Stimulated activated CD8-positive, alpha-beta memory T cell treated with anti-CD3 and anti-CD28 coated beads, Interleukin-2, amount 100 ng/mL, for 1 hour (primary cell): ENCODE measurements at regions not wholly inside any gene's neighbourhood (a gene's known extent, or its start where the extent isn't known, plus 50 kb on each side); places are given as distances from the start of the nearest gene placed in this dataset.

Experiments used
- DNase-seq, 2 donors: peaks; one replicate each; pipeline ENCODE4 v3.0.0-alpha.2; 2020; ENCODE audit warnings: low read depth in 2 of 2

DNA sequence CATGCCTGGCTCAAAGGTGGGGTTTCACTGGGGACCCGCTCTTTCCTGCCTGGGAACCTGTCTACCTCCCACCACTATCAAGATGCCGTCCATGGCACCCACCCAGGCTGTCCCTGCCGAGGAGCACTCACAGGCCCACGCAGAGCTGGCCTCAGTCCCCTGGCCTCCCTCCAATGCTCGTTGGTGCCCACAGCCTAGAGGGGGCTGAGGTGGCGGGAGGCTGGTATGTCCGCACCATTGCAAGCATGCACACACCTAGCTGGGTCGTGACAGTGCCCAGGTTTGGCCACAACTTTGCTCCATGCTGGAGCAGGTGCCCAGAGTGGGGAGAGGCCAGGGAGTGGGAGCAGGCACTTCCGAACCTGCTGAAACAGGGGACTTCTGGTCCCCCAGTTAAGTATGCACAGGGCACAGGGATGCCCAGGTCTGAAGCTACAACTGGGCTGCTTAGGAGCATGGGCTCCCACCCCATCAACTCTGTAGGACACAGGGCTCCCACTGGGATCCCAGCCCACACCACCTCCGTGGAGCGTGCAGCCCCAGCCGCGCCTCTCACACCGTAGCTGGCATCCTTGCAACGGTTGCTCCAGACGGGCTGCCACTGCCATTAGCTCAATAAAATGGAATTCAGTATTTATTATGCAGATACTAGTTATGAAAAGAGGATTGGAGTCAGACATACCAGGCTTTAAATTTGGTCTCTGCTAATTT is 1376.1 kb upstream of the TENM3 start:
- DNase-seq, result no peak

DNA sequence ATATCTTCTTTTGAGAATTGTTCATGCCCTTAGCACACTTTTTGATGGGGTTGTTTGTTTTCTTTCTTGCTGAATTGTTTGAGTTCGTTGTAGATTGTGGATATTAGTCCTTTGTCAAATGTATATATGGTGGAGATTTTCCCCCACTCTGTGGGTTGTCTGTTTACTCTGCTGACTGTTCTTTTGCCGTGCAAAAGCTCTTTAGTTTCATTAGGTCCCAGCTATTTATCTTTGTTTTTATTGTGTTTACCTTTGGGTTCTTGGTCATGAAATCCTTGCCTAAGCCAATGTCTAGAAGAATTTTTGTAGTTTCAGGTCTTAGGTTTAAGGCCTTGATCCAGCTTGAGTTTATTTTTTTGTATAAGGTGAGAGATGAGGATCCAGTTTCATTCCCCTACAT is 1372.6 kb upstream of the TENM3 start:
- no peak for DNase-seq

DNA sequence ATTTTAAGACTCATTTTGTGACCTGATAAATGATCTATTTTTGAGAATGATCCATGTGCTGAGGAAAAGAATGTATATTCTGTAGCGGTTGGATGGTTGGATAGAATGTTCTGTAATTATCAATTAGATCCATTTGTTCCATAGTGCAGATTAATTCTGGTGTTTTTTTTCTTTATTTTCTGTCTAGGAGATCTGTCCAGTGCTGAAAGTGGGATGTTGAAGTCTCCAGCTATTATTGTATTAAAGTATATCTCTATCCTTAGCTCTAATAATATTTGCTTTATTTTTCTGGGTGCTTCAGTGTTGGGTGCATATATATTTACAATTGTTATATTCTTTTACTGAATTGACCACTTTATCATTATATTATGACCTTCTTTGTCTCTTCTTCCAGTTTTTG is 1344.9 kb upstream of the TENM3 start:
- DNase-seq, result no peak

DNA sequence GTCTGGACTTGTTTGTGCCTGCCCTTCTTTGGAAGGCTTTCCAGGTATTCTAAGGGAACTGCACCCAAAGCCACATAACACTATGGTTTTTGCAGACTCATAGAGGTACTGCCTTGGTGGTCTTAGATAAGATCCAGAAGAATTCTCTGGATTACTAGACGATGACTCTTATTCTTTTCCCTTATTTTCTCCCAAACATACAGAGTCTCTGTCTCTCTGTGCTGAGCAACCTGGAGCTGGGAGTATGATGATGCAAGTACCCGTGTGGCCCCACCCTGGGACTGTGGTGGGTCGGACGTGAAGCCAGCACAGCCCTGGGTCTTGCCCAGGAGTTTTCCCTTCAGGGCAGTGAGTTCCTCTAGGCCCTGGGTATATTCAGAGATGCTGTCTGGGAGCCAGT is 1342.4 kb upstream of the TENM3 start:
- no peak for DNase-seq

DNA sequence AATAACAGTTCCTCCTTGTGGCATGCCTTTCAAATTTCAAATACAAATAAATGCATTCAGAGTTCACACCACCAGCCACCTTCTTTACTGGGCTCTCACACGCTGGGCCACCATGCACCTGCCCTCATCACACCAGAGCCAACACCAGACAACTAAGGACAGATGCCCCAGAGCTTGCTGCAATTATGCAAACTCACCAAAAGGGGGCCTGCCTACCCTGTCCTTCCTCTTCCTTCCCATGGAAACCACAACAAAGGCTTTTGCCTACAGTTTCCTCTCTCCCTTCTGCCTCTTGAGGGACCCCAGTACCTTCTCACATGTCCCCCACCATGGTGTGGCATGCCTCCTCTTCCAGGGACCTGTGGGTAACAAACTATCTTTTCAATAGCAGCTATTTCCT is 1333.9 kb upstream of the TENM3 start:
- DNase-seq, result no peak

DNA sequence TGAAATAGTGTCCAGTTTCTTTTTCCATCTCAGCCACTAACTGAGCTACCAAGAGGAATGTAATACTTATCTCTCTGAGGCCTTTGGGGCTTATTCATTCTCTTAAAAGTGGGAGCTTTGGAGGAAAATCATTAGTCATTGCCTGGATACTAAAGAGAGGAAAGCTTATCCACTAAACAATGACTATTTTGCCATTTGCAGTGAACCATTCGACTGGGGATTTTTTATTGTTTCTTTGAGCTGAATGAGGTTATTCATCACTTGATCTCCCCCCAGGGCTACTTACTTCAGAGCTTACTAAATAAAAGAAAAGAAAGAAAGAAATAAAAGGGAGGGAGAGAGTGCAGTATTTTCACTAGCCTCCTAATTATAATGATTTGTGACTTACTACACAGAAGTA is 1329.5 kb upstream of the TENM3 start:
- no peak for DNase-seq

DNA sequence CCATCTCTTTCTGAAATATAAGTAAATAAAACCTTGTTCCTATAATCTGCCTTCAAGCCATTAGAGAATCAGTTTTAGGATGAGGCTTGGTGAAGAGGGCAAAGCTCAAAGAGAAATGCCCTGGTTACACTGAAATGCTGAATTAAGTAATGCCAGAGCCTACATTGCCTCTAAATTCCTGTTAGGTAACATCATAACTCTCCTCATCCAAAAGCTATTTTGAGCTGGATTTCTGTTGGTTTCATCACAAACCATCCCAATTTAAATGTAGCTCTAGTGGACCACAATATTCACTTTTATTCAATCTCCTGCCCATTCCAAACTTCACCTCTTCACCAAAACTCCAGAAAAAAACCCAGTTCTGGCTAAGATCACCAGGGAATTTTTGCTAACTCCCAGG is 1319.7 kb upstream of the TENM3 start:
- DNase-seq, result no peak

DNA sequence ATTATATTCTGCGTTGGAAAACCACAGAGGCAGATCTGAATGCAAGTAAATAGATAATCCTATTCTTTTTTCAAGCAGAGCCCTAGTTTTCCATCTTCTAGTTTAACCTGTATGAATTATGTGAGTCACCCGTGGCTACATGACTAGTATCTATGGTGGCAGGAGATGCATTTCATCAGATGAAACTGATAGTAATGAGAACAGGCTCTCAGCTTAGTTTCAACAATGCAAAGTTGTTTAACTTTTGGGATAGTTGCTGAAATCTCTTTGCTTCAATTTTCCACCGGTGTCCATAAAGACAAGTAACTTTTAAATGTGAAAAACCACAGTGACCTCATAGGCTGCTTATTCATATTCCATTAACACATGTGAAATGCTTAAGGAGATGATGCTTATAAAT is 1317.4 kb upstream of the TENM3 start:
- no peak for DNase-seq

DNA sequence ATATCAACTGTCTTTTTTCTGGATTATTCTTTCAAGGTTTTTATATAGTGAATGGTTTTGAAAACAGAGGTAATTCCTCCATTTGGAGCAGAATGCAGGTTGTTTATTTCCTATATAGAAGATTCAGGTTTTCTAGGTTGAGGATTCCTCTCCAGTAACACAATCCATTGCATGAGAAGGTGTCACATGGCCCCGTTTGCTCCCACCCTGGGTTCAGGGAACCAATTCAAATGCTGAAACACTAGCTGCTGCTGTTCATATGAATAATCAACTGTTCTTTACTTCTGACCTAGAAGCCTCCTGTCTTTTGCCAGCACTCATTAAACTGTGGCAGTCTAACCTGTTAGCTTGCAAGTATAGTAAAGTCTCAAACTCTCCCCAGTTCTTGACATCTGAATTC is 1316.9 kb upstream of the TENM3 start:
- DNase-seq, result no peak

DNA sequence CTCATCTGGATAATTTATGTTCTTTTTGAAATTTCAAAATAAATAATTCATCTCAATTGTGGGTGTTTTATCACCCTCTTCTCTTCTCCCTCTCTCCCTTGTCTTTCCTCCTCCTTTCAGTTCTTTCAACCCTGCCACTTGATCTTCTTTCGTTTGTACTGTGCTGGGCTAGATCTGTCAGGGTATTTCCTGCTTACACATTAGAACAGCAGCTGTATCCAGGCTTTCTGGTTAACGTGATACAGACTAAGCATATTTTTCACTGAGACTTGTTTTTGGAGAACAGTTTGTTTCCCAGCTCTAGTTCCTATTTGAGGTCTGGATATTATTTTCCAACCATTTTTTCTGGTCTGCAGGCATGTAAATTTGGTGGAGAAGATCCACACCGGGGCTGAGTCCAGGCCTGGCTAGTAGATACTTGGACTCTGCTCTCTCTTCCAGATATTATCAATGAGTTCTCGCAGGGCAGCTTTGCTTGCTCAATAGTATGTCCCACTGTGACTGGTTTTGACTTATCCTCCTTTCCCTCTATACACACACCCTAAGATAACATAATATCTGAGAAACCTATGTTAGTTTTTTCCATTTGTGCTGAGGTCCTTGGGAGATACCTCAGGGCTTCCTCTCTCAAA is 1310.7 kb upstream of the TENM3 start:
- no peak for DNase-seq

DNA sequence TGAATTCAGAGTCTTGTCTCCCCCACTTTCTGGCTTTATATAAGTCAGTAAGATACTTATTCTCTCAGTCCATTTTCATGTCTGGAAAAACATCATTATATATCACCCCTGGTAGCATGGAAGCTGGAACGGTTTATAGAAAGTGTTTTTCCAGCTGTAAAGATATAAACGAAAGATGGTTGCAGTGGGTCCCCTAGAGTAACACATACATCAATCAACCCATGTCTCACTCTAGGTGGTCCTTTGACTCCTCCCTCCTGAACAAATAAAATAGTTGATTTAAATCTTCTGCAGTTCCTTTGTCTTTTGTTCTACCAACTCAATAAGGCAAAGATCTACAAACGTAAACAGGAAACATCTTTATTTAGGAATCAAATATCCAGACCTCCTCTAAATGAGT is 1306.1 kb upstream of the TENM3 start:
- no peak for DNase-seq

DNA sequence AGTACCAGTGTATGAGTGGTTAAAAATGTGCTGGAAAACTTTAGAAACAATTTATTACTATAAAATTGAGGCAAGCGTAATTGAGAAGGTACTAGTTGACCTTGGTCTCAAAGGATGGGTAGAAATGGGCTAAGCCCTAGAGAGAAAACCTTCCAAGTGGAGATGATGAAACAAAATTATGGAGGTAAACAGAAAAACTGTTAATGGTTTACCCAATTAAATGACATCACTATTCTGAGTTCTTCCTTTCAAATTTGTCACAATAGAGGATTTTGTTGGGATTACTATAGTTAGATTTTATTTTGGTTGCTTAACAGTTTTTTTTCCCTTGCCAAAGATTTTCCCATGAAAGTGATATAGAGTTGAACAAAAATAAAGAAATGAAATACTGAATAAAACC is 1302.5 kb upstream of the TENM3 start:
- no peak for DNase-seq

DNA sequence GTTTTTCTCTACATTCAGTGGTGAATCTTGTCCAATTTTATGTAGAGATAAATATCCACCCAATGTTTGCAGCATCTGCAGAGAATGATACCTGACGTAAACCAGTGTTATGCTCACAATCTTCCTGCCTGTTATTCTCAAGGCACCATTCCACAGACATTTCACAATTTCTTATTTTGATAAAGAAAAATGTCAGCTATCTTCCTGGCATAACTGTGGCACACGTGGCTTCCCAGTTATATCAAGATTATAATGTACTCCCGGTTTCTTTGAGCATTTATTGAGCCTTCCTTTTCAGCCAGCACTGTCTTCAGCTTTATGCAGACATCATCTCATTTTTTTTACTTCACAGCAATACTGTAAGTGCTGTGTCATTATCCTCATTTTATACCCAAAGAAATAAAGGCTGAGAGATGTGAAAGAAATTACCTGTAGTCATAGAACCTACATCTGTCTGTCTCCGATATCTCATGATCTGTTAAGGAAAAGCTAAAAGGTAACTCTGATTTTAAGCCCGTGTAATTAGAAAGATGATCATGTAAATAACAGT is 1300.8 kb upstream of the TENM3 start:
- no peak for DNase-seq

DNA sequence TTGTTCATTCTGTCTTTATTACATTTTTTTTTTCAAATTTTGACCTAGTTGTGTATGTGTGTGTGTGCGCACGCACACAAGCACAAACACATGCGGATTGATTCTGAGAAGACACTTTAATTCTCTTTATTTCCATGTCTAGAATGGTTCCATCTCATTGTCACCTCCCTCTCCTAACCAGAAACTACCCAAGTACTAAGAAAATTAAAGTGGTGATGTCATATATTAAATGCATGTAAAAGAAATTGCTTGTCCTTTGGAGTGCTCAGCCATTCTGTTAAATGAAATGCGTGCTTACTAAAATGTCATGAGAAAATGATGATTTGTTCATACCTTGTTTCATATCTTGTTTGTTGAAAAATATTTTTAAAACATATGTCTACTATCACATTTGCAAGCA is 1297.0 kb upstream of the TENM3 start:
- DNase-seq, result no peak

DNA sequence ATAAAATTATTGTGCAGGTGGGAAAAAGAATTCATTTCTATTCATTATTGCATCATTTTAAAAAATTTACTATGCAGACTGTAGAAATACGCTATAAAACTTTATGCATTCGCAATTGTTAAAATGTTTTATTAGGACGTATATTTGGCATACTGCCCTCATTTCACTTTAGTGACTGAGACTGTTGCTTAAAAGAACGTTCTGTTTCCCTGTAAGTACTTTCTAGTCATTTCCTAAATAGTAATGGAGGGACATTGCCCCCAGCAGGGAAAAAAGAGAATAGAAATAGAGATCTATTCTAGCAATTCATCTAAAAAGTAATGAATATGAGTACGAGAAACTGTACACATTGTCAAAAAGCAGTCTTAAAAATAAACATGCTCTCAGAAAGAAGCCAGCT is 1295.8 kb upstream of the TENM3 start:
- DNase-seq, result no peak

DNA sequence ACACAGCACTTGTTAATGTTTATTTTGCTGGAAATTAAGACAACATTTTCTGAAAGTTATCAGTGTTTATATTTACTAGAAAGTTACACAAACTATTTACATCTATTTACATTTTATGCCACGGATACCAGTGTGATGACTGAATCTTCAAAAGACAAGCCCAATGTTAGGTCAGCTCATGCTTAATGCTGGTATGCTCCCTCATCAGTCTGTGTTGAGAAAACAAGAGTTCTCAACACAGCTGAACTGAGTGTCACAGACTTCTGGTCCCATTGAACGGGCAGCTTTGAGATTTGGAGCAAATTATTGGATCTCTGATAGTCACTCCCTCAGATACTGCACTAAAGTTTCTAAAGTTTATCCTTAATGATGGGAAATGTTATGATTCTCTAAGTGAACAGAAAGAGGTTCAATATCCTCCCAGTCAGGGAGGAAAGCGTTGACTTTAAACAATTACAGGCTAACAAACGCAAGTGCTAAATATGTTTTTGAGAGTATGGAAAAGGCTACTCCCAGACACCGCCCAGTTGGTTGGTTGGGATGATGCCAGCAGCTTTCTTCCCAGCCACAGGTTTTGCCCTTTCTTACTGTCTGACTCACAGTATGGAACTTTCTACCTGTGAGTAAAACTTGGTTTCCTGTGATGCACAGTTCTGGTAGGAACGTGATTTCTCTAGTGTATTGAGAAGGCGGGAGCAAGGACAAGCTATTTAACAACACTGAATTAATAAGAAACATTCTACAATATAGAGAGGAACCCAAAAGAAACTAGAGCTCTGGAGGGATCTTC is 1293.6 kb upstream of the TENM3 start:
- no peak for DNase-seq

DNA sequence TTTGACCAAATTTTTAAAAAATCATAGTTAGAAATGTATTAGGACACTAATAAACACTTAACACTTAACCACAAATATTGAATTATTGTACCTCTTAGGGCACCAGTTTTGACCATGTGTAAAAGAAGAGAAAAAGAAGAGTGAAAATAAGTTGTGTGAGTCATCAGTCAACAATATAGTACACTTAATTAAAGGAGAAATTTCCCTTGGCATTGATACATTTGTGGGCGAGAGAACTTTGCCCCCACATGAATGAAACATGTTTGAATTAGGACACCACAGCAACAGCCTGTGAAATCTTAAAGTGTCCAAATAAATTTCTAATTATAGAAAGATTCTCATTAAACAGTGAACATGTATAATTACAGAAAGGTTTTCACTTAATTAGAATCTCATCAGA is 1292.8 kb upstream of the TENM3 start:
- no peak for DNase-seq

DNA sequence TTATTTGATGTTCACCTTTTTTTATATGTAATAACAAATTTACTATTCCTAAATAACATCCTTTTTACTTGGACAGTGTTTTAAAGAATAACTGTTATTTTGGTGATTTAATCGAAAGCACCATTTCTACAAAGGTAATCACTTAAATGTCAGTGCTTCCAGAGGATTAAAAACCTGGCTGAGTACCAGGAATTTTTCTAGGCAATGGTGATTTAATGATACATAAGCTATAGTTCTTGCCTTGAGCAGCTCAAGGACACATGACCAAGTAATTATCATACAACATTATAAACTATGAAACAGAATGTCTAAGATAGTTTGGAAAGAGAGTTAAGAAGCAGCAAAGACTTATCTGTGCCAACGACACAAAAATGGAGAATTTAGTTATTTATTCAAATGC is 1291.9 kb upstream of the TENM3 start:
- no peak for DNase-seq

DNA sequence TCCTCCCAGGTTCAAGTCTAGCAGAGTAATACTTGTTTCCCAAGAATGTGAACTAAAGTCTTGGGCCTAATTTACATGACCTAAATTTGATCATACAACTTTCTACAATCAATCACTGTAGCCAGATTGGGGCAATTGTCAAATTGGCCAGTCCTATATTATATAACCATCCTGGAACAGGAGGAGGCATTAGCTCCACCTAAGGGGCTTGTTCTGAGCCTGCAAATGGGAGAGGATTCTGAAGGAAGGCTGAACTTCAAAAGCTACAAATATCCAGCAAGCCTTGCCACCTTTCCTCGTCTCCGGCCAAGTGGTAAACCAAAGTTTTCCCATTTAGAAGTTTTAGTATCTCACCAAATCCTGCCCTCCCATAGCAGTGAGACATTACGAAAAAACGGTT is 1289.6 kb upstream of the TENM3 start:
- no peak for DNase-seq

DNA sequence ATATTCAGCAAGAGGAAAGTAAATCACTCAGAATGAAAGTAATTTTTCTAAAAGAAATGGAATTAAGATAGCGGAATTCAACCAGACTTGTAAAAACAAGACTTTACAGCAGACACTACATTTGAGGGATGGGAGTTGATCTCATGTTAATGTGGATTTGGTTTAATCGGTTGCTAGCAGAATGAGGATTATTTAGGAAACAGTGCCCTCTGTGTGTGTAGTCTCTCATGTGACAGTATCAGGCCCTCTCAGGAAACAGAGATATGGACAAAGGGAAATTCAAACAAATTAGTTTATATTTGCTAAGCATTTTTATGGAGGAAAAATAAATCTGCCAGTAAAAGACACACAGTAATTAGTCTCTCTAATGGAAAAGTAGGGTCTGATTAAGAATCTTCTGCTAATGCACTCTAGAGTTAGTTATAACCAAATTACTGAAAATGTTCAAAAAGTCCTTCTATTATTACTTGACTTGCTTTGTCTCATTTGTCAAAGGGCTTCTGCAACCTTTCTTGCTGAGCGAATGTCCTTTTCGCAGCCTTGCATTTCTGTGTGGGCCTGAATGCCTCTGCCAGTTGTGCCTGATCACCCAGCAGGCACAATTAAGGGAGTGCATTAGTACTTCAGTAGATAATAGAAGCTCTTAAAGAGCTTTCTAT is 1282.3 kb upstream of the TENM3 start:
- DNase-seq, result no peak

DNA sequence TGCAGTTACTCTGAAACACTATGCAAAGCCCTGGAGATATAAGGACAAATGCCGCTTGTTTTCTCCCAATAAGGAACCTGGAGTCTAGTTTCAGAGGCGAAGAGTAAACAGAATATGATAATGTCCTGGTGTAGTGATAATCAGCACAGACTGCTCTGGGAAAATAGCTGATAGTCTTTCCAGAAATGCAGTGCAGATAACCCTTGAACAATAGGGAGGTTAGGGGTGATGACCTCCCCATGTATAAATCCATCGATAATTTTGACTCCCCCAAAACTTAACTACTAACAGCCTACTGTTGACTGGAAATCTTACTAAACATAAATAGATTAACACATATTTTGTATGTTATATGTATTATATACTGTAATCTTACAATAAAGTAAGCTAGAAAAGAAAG is 1280.9 kb upstream of the TENM3 start:
- DNase-seq, result no peak

DNA sequence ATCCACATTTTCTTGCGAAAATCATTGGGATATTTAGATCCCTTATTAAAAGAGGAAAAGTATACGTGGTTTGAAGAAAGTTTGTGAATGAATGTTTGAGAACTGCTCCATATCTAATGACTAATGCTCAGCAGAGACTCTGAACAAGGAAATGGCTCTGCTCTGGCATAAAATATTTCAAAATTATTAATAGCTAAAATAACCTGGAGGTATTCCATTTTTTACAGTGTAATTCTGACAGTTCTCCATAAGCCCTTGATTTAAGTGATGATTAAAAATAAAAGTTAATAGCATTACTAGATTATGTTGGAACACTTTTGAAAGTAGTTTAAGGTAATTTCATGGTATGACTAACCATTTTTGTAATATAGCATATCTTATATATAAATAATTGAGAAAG is 1276.9 kb upstream of the TENM3 start:
- DNase-seq, result no peak
